ENCODE measurements at regions not wholly inside any gene's neighbourhood (a gene's known extent, or its start where the extent isn't known, plus 50 kb on each side); places are given as distances from the start of the nearest gene placed in this dataset.

GRCh38 chr2:207239754-207240494, 74.2 kb upstream of the KLF7 start:
- no peaks in the 10 kb centered on the region for H3K9me3 ChIP-seq (ENCODE audit: control insufficient read depth in 4 of 4, low read length in 3 of 4)
- DNase-seq (ENCODE audit: low spot score): no peak
- no peaks in the 10 kb centered on the region for H3K4me1 ChIP-seq (ENCODE audit: control insufficient read depth in 4 of 4, insufficient read depth in 4 of 4, low read length in 3 of 4)
- WGBS: 73% methylated on average over 9 of the region's 9 CpGs
- no peak overlapping the region for H3K9ac ChIP-seq (ENCODE audit: low read depth in 1 of 2, low read length in 2 of 2)
- TF ChIP-seq HNF4A (conservative IDR thresholded peaks at IDR 0.05): no peak
- no peak for TF ChIP-seq FOXA2 (IDR thresholded peaks at IDR 0.05)
- TF ChIP-seq ATF3 (IDR thresholded peaks at IDR 0.05): no peak
- no peak for TF ChIP-seq REST (IDR thresholded peaks at IDR 0.05)
- no peak for TF ChIP-seq SP1 (IDR thresholded peaks at IDR 0.05)
- no peak for TF ChIP-seq MAX (IDR thresholded peaks at IDR 0.05)
- H3K4me3 ChIP-seq (ENCODE audit: low read depth in 1 of 3, low read length in 3 of 3): no peak overlapping the region
- no peak overlapping the region for H3K27ac ChIP-seq (ENCODE audit: low read depth in 1 of 2, low read length in 2 of 2)
- H3K36me3 ChIP-seq (ENCODE audit: control insufficient read depth in 4 of 4, insufficient read depth in 3 of 4, low read depth in 1 of 4, low read length in 3 of 4): no peaks in the 10 kb centered on the region
- no peaks in the 10 kb centered on the region for H3K27me3 ChIP-seq (ENCODE audit: control insufficient read depth in 4 of 4, insufficient read depth in 4 of 4, low read length in 3 of 4)

GRCh38 chr2:207240649-207241048, 74.9 kb upstream of the KLF7 start:
- no peaks in the 10 kb centered on the region for H3K9me3 ChIP-seq (ENCODE audit: control insufficient read depth in 4 of 4, low read length in 3 of 4)
- no peak overlapping the region for H3K9ac ChIP-seq (ENCODE audit: low read depth in 1 of 2, low read length in 2 of 2)
- no peak overlapping the region for H3K27ac ChIP-seq (ENCODE audit: low read depth in 1 of 2, low read length in 2 of 2)
- H3K36me3 ChIP-seq (ENCODE audit: control insufficient read depth in 4 of 4, insufficient read depth in 3 of 4, low read depth in 1 of 4, low read length in 3 of 4): no peaks in the 10 kb centered on the region
- no peak for DNase-seq (ENCODE audit: low spot score)
- no peaks in the 10 kb centered on the region for H3K4me1 ChIP-seq (ENCODE audit: control insufficient read depth in 4 of 4, insufficient read depth in 4 of 4, low read length in 3 of 4)
- WGBS: 87% methylated on average over 1 of the region's 1 CpG
- H3K27me3 ChIP-seq (ENCODE audit: control insufficient read depth in 4 of 4, insufficient read depth in 4 of 4, low read length in 3 of 4): no peaks in the 10 kb centered on the region
- TF ChIP-seq ZBTB33 (IDR thresholded peaks at IDR 0.05): no peak
- no peak for TF ChIP-seq NR2F2 (IDR thresholded peaks at IDR 0.05)
- no peak for TF ChIP-seq GABPA (IDR thresholded peaks at IDR 0.05 in 1 of 2, conservative IDR thresholded peaks at IDR 0.05 in 1 of 2)
- TF ChIP-seq MAX (IDR thresholded peaks at IDR 0.05): no peak
- no peak for TF ChIP-seq EGR1 (IDR thresholded peaks at IDR 0.05; ENCODE audit: low read depth in 2 of 2)
- no peak for TF ChIP-seq RAD21 (IDR thresholded peaks at IDR 0.05)
- TF ChIP-seq REST (IDR thresholded peaks at IDR 0.05): no peak
- no peak for TF ChIP-seq SP1 (IDR thresholded peaks at IDR 0.05)
- no peak for TF ChIP-seq YY1 (IDR thresholded peaks at IDR 0.05)
- TF ChIP-seq CTCF (IDR thresholded peaks at IDR 0.05; ENCODE audit: low read depth, low read length, missing input control): no peak
- TF ChIP-seq FOXA1 (IDR thresholded peaks at IDR 0.05): no peak
- TF ChIP-seq FOXA2 (IDR thresholded peaks at IDR 0.05): no peak
- TF ChIP-seq HNF4A (conservative IDR thresholded peaks at IDR 0.05): no peak
- no peak overlapping the region for H3K4me3 ChIP-seq (ENCODE audit: low read depth in 1 of 3, low read length in 3 of 3)

Data from liver (tissue), 8 donors.